ENCODE measurements at regions not wholly inside any gene's neighbourhood (a gene's known extent, or its start where the extent isn't known, plus 50 kb on each side); places are given as distances from the start of the nearest gene placed in this dataset.

DNA sequence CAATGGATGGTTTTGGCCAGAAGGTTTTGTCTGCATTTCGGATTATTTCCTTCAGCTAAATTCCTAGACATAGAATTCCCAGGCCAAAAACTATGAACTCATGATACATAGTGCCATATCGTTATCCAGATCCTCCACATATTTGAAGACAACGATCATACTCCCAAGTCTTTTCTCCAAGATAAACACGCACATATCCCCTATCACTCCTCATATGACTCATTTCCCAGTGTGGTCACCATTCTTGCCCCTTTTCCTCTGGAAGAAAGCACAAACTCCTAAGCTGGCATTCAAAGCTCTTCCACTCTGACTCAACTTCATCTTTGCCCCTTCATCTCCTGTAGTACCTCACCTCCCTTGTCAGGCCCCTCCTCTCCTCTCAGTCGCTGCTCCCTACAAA lies 277.6 kb downstream of the PLPP3 start:
- Histone ChIP-seq H3K36me3 (ENCODE audit: control insufficient read depth, insufficient read depth, low read length) (no peaks in the 10 kb centered on the region), H3K4me3 (ENCODE audit: insufficient read depth, low read depth, low read length) (no peak overlapping the region), H3K27me3 (ENCODE audit: control insufficient read depth, insufficient read depth, low read length, poor library complexity, severe bottlenecking) (no peaks in the 10 kb centered on the region), H3K9me3 (ENCODE audit: control insufficient read depth, low read length) (no peaks in the 10 kb centered on the region), H3K4me1 (ENCODE audit: control insufficient read depth, insufficient read depth, low read length) (no peaks in the 10 kb centered on the region), H3K27ac (ENCODE audit: insufficient read depth, low read depth, low read length, poor library complexity, severe bottlenecking) (no peak overlapping the region)
- WGBS, 2 experiments, result 93 to 94% methylated on average over 5 of the region's 5 CpGs

DNA sequence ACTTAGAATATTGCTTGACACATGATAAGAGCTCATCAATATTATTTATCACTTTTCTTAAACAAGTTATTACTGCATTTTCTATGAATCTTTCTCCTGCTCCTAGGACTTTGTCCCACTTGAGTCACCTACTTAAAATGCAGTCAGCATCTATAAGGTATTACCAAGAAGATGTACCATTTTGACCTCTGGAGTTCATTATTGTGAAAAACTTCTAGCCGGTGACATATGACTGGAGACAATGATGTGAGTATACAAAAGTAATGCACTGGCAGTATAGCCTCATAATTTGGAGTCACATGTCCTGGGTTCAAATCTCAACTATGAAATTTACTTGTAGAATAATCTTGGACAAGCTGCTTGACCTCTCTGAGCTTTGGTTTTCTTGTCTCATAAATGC lies 278.5 kb downstream of the PLPP3 start:
- H3K4me1 ChIP-seq (ENCODE audit: control insufficient read depth, insufficient read depth, low read length), result no peaks in the 10 kb centered on the region
- no peak overlapping the region for H3K4me3 ChIP-seq (ENCODE audit: insufficient read depth, low read depth, low read length)
- H3K36me3 ChIP-seq (ENCODE audit: control insufficient read depth, insufficient read depth, low read length), result no peaks in the 10 kb centered on the region
- H3K9me3 ChIP-seq (ENCODE audit: control insufficient read depth, low read length), result no peaks in the 10 kb centered on the region
- no peaks in the 10 kb centered on the region for H3K27me3 ChIP-seq (ENCODE audit: control insufficient read depth, insufficient read depth, low read length, poor library complexity, severe bottlenecking)
- 97 to 100% methylated on average over 1 of the region's 1 CpG for WGBS, 2 experiments
- H3K27ac ChIP-seq (ENCODE audit: insufficient read depth, low read depth, low read length, poor library complexity, severe bottlenecking), result no peak overlapping the region

DNA sequence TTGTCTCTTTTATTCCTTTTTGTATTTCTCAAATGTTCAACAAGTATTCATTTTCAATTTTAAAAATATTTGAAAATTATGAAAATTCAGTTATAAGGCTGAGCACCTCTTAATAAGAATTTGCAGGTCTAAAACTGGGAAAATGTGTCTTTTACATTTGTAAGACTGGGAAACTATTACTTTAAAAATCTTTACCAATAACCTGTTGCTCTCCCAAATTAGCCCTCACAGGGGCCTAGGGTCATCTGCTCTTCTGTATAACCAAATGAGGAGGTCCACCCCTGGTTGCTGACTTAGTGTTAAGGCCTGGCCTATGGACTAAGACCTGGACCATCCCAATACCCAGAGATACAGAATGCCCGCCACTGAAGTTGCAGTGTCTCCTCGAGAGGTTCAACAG lies 280.5 kb downstream of the PLPP3 start:
- H3K4me1 ChIP-seq (ENCODE audit: control insufficient read depth, insufficient read depth, low read length), result no peaks in the 10 kb centered on the region
- H3K9me3 ChIP-seq (ENCODE audit: control insufficient read depth, low read length), result no peaks in the 10 kb centered on the region
- H3K4me3 ChIP-seq (ENCODE audit: insufficient read depth, low read depth, low read length), result no peak overlapping the region
- WGBS, 2 experiments, result 94% methylated on average over 2 of the region's 2 CpGs
- no peaks in the 10 kb centered on the region for H3K27me3 ChIP-seq (ENCODE audit: control insufficient read depth, insufficient read depth, low read length, poor library complexity, severe bottlenecking)
- no peak overlapping the region for H3K27ac ChIP-seq (ENCODE audit: insufficient read depth, low read depth, low read length, poor library complexity, severe bottlenecking)
- no peaks in the 10 kb centered on the region for H3K36me3 ChIP-seq (ENCODE audit: control insufficient read depth, insufficient read depth, low read length)

DNA sequence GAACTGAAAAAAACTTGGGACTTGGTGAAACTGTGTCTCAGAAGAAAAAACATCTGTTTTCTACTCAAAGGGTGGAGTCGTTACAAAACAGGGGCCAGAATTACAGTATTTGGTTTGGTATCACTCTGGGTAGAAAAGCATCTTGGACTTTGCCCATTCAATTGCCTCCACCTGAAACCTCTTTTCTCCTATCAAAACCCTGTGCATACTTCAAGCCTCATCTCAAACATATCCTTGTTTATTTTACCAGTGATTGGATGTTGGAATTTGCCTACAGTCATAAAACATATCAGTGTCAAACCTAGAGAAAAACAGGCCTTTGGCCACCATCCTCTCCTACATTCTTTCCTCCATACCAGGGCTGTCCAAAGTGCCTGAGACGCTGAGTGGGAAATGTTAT lies 281.5 kb downstream of the PLPP3 start:
- no peak overlapping the region for H3K27ac ChIP-seq (ENCODE audit: insufficient read depth, low read depth, low read length, poor library complexity, severe bottlenecking)
- WGBS, 2 experiments, result 76 to 100% methylated on average over 2 of the region's 2 CpGs
- H3K4me3 ChIP-seq (ENCODE audit: insufficient read depth, low read depth, low read length), result no peak overlapping the region
- no peaks in the 10 kb centered on the region for H3K4me1 ChIP-seq (ENCODE audit: control insufficient read depth, insufficient read depth, low read length)
- H3K9me3 ChIP-seq (ENCODE audit: control insufficient read depth, low read length), result no peaks in the 10 kb centered on the region
- H3K27me3 ChIP-seq (ENCODE audit: control insufficient read depth, insufficient read depth, low read length, poor library complexity, severe bottlenecking), result no peaks in the 10 kb centered on the region
- H3K36me3 ChIP-seq (ENCODE audit: control insufficient read depth, insufficient read depth, low read length), result no peaks in the 10 kb centered on the region

DNA sequence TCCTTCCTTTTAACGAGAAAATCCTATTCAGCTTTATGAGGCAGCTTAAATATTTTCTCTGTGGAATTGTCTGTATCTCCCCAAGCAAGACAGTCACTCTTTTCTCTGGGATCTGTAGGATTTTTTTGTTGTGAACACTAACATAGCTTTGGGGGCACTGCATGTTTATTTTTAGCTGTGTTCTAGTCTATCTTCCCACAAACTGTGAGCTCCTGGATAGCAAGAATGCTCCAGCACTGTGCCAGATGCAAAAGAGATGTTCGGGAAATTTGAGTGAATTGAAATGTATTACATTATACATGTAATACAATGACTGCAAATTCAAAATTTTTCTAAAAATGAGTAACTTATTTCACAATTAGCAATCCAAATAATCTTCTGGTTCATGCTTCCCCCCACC lies 282.2 kb downstream of the PLPP3 start:
- Histone ChIP-seq H3K27me3 (ENCODE audit: control insufficient read depth, insufficient read depth, low read length, poor library complexity, severe bottlenecking) (no peaks in the 10 kb centered on the region), H3K4me3 (ENCODE audit: insufficient read depth, low read depth, low read length) (no peak overlapping the region), H3K4me1 (ENCODE audit: control insufficient read depth, insufficient read depth, low read length) (no peaks in the 10 kb centered on the region), H3K36me3 (ENCODE audit: control insufficient read depth, insufficient read depth, low read length) (no peaks in the 10 kb centered on the region), H3K27ac (ENCODE audit: insufficient read depth, low read depth, low read length, poor library complexity, severe bottlenecking) (no peak overlapping the region), H3K9me3 (ENCODE audit: control insufficient read depth, low read length) (no peaks in the 10 kb centered on the region)
- 92 to 100% methylated on average over 1 of the region's 2 CpGs for WGBS, 2 experiments

DNA sequence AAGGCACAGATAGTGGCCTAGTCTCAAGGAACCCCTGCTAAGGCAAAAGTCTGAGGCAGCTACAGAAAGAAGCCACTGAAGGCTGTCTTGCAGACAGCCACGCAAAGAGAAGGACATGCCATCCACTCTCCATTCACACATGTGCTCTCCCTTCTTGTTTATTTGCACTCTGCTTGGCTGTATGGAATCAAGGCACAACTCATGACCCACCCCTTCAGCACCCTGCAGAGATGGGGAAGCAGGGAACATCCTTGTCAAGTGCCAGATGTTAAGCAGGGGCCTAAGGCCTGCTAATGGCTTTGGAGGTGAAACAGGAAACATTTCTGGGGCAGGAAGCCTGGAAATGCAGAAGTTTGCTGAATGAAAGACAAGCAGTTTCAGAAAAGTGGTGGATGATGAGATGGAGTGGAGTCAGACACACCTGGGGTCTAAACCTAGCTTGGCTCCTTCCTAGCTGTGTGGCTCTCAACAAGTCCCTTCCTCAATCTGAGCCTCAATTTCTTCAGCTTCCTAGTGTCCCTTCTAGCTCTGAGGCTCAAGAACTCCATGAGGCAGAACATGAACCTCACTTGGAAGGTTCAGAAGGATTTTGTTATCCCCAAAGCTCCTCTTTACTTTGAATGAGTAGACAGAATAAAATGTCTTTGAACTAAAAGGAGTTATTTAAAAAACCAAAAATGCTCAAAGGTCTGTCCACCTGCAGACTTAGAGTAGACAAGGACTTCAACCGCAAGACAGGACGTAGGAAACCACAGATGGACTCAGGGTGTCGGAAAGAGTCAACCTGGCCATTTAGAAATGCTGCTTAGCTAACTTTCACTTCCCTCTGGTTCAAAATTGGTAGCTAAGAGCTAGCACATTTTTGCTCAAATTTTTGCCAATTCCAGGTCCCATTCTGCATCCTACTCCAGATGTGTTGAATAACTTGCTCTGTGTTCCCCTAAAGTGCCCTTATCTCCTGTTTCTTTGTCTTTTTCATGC lies 283.1 kb downstream of the PLPP3 start:
- H3K4me3 ChIP-seq (ENCODE audit: insufficient read depth, low read depth, low read length), result no peak overlapping the region
- peaks cover 7% of the 10 kb centered on the region for H3K4me1 ChIP-seq (ENCODE audit: control insufficient read depth, insufficient read depth, low read length)
- no peaks in the 10 kb centered on the region for H3K36me3 ChIP-seq (ENCODE audit: control insufficient read depth, insufficient read depth, low read length)
- H3K27ac ChIP-seq (ENCODE audit: insufficient read depth, low read depth, low read length, poor library complexity, severe bottlenecking), result no peak overlapping the region
- H3K27me3 ChIP-seq (ENCODE audit: control insufficient read depth, insufficient read depth, low read length, poor library complexity, severe bottlenecking), result no peaks in the 10 kb centered on the region
- H3K9me3 ChIP-seq (ENCODE audit: control insufficient read depth, low read length), result no peaks in the 10 kb centered on the region
- WGBS, 2 experiments, result 92 to 93% methylated on average over 4 of the region's 4 CpGs

DNA sequence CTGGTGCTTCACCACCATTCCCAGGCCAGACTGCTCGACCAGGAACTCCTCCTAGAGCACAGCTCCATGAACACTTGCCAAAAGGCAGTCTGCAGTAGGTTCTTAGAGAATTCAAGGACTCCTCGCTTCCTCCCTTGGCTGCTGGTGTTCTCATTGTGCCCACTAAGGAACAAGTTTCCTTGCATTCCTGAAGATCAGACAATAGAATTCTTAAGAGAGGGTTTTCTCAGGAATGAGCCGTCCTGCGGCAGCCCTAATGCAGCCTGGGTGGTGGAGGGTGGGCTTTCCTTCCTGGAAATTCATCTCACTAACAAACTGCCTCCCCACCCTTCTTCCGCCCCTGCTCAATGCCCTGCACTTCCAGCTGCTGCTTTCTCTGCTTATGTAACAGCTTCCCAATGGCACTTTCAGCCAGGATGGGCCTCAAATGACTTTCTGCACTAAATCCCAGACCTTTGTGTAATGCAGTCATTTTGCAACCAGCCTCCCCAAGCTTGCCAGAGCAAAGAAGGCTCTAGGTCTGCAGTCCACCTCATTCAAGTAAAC lies 287.9 kb downstream of the PLPP3 start:
- H3K4me1 ChIP-seq (ENCODE audit: control insufficient read depth, insufficient read depth, low read length), result peaks cover 11% of the 10 kb centered on the region
- H3K4me3 ChIP-seq (ENCODE audit: insufficient read depth, low read depth, low read length), result no peak overlapping the region
- no peak overlapping the region for H3K27ac ChIP-seq (ENCODE audit: insufficient read depth, low read depth, low read length, poor library complexity, severe bottlenecking)
- H3K9me3 ChIP-seq (ENCODE audit: control insufficient read depth, low read length), result no peaks in the 10 kb centered on the region
- H3K36me3 ChIP-seq (ENCODE audit: control insufficient read depth, insufficient read depth, low read length), result no peaks in the 10 kb centered on the region
- no peaks in the 10 kb centered on the region for H3K27me3 ChIP-seq (ENCODE audit: control insufficient read depth, insufficient read depth, low read length, poor library complexity, severe bottlenecking)
- 48 to 51% methylated on average over 5 of the region's 5 CpGs for WGBS, 2 experiments

DNA sequence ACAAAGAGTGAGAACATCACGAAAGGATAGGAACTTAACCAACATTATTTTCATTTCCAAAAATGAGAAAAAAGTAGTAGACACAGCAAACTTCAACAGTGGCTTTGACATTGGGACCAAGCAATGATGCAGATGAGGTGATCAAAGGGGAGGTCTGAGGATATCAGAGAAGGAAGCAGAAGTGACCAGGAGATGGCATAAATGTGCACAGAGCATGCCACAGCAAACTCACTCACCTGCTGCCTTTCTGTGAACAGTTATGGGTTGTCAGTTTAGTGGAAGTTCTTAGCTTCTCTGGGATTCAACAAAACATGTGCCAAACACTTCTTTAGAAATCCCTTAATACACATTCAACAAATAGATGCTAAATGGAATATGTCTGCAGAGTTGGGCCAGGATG lies 290.1 kb downstream of the PLPP3 start:
- no peak overlapping the region for H3K4me3 ChIP-seq (ENCODE audit: insufficient read depth, low read depth, low read length)
- no peaks in the 10 kb centered on the region for H3K36me3 ChIP-seq (ENCODE audit: control insufficient read depth, insufficient read depth, low read length)
- H3K9me3 ChIP-seq (ENCODE audit: control insufficient read depth, low read length), result no peaks in the 10 kb centered on the region
- WGBS, 2 experiments, result 88 to 94% methylated on average over 1 of the region's 1 CpG
- no peaks in the 10 kb centered on the region for H3K27me3 ChIP-seq (ENCODE audit: control insufficient read depth, insufficient read depth, low read length, poor library complexity, severe bottlenecking)
- H3K4me1 ChIP-seq (ENCODE audit: control insufficient read depth, insufficient read depth, low read length), result peaks cover 11% of the 10 kb centered on the region
- H3K27ac ChIP-seq (ENCODE audit: insufficient read depth, low read depth, low read length, poor library complexity, severe bottlenecking), result no peak overlapping the region

DNA sequence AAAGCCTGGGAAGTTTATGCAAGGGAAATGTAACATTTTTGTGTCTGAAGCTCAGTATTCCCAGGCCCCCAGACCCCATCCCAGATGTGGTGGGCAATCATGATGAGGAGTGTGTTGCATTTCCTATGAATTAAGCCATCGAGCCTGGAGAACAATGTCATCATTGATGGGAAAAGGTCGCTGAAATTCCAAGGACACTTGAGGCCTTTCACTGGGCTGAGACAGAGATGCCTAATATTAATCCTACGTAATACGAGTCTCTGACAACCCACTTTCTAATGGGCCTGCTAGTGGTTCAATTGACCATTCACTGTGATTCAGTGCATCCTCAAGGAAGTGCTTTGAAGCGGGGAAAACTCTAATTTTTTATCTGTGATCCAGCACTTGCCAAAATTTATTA lies 291.6 kb downstream of the PLPP3 start:
- no peaks in the 10 kb centered on the region for H3K36me3 ChIP-seq (ENCODE audit: control insufficient read depth, insufficient read depth, low read length)
- no peaks in the 10 kb centered on the region for H3K9me3 ChIP-seq (ENCODE audit: control insufficient read depth, low read length)
- no peaks in the 10 kb centered on the region for H3K27me3 ChIP-seq (ENCODE audit: control insufficient read depth, insufficient read depth, low read length, poor library complexity, severe bottlenecking)
- 93 to 95% methylated on average over 5 of the region's 5 CpGs for WGBS, 2 experiments
- H3K4me1 ChIP-seq (ENCODE audit: control insufficient read depth, insufficient read depth, low read length), result peaks cover 11% of the 10 kb centered on the region
- no peak overlapping the region for H3K27ac ChIP-seq (ENCODE audit: insufficient read depth, low read depth, low read length, poor library complexity, severe bottlenecking)
- no peak overlapping the region for H3K4me3 ChIP-seq (ENCODE audit: insufficient read depth, low read depth, low read length)

DNA sequence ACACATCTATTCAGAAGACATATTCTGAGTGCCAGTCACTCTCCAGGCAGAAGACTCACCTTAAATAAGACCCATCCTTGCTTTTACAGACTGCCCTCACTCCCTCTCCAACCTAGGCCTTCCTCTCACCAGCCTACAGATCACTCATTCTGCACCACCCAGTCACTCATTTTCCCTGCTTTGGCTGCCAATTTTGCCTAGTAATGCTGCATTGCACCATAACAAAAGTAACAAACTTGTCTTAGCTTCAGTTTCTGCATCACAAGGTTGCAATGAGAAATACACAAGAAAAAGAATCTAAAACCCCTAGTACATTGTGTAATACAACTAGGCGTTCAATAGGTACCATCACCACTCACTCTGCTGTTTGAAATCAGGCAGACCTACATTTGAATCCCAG lies 292.4 kb downstream of the PLPP3 start:
- H3K27me3 ChIP-seq (ENCODE audit: control insufficient read depth, insufficient read depth, low read length, poor library complexity, severe bottlenecking), result no peaks in the 10 kb centered on the region
- H3K27ac ChIP-seq (ENCODE audit: insufficient read depth, low read depth, low read length, poor library complexity, severe bottlenecking), result no peak overlapping the region
- 95 to 96% methylated on average over 1 of the region's 1 CpG for WGBS, 2 experiments

More for the DNA sequence above, 292.4 kb downstream of the PLPP3 start:
- Histone ChIP-seq H3K36me3 (ENCODE audit: control insufficient read depth, insufficient read depth, low read length) (no peaks in the 10 kb centered on the region), H3K4me1 (ENCODE audit: control insufficient read depth, insufficient read depth, low read length) (peaks cover 11% of the 10 kb centered on the region), H3K4me3 (ENCODE audit: insufficient read depth, low read depth, low read length) (no peak overlapping the region), H3K9me3 (ENCODE audit: control insufficient read depth, low read length) (no peaks in the 10 kb centered on the region)

Measured in ectodermal cell (in vitro differentiated cells).